Small intestine (tissue), 7 donors: ENCODE measurements at regions not wholly inside any gene's neighbourhood (a gene's known extent, or its start where the extent isn't known, plus 50 kb on each side); places are given as distances from the start of the nearest gene placed in this dataset.

Source experiments
- DNase-seq, 2 donors: peaks; one replicate each; pipeline versions ENCODE4 v3.0.0 to v3.0.0-alpha.2; 2013
- FAIRE-seq: peaks from 2 replicates; lab custom pipeline; 2012; peaks lifted over from hg19 to GRCh38; lab: Jason Lieb, UNC
- H3K27ac ChIP-seq, 3 donors: one replicate each; pipeline ENCODE4 v1.5.1; 2013; ENCODE audit warnings: low read length in 2 of 3, mild to moderate bottlenecking in 2 of 3, control low read depth in 1 of 3, inconsistent platforms in 1 of 3, low read depth in 1 of 3, moderate library complexity in 1 of 3
- H3K27me3 ChIP-seq, 3 donors: one replicate each; pipeline ENCODE4 v1.6.1; 2013; ENCODE audit warnings: low read length in 3 of 3, inconsistent platforms in 1 of 3; ENCODE audit not compliant: control insufficient read depth in 3 of 3, insufficient read depth in 3 of 3
- H3K36me3 ChIP-seq, 3 donors: one replicate each; pipeline ENCODE4 v1.6.1; 2013; ENCODE audit warnings: low read length in 3 of 3, inconsistent platforms in 1 of 3, low read depth in 1 of 3, mild to moderate bottlenecking in 1 of 3, moderate library complexity in 1 of 3; ENCODE audit not compliant: control insufficient read depth in 3 of 3, insufficient read depth in 2 of 3
- H3K4me1 ChIP-seq, 3 donors: one replicate each; pipeline ENCODE4 v1.6.1; 2013; ENCODE audit warnings: low read length in 2 of 3, inconsistent platforms in 1 of 3, low read depth in 1 of 3, mild to moderate bottlenecking in 1 of 3, moderate library complexity in 1 of 3; ENCODE audit not compliant: control insufficient read depth in 3 of 3, insufficient read depth in 2 of 3
- H3K4me3 ChIP-seq, 3 donors: one replicate each; pipeline ENCODE4 v1.5.1; 2013; ENCODE audit warnings: low read length in 3 of 3, control low read depth in 1 of 3, inconsistent platforms in 1 of 3, low read depth in 1 of 3, mild to moderate bottlenecking in 1 of 3, moderate library complexity in 1 of 3
- H3K9me3 ChIP-seq, 2 donors: one replicate each; pipeline ENCODE4 v1.6.1; 2013; ENCODE audit warnings: low read depth in 1 of 2, low read length in 1 of 2; ENCODE audit not compliant: control insufficient read depth in 2 of 2, insufficient read depth in 1 of 2
- WGBS, 3 donors: extraction: QIAGEN DNeasy Blood & Tissue Kit; methylation state at CpG; one replicate each; pipeline ENCODE4 v1.1.7; 2013; 5-methylcytosine and 5-hydroxymethylcytosine counted together
- donor health status: healthy with polysubstance abuse.
- donor health status: control.
- donor health status: control.
- donor health status: Bipolar disorder and iron deficiency.
- donor health status: healthy.

DNA sequence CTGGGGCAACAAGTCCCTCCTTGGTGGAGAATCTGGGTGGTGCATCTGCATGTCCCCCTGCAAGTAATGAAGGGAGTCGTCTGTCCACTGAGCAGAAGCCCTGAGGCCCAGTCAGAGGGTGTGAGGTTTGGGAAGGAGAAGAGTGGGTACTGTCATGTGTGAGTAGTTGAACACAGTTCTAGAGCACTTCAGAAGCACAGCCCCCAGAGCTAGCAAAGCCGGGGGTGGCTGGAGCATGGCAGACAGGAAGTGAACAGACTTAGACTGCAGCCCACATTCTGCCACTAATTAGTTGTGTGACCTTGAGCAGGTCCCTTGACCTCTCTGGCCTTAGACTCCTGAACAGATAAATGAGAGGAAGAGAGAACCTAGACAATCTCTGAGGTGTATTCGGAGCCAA is 207.6 kb downstream of the UACA start:
- Histone ChIP-seq H3K9me3 (peaks cover 0 to 5% of the 10 kb centered on the region in 2 donors), H3K27me3 (no peaks in the 10 kb centered on the region), H3K4me3 (no peak overlapping the region), H3K4me1 (peaks cover 0 to 7% (median 3%) of the 10 kb centered on the region in 3 donors), H3K36me3 (no peaks in the 10 kb centered on the region), H3K27ac (no peak overlapping the region)
- FAIRE-seq (no peak), DNase-seq (no peak)
- 76 to 93% (median 81%) methylated on average over 3 of the region's 3 CpGs for WGBS, 3 donors

DNA sequence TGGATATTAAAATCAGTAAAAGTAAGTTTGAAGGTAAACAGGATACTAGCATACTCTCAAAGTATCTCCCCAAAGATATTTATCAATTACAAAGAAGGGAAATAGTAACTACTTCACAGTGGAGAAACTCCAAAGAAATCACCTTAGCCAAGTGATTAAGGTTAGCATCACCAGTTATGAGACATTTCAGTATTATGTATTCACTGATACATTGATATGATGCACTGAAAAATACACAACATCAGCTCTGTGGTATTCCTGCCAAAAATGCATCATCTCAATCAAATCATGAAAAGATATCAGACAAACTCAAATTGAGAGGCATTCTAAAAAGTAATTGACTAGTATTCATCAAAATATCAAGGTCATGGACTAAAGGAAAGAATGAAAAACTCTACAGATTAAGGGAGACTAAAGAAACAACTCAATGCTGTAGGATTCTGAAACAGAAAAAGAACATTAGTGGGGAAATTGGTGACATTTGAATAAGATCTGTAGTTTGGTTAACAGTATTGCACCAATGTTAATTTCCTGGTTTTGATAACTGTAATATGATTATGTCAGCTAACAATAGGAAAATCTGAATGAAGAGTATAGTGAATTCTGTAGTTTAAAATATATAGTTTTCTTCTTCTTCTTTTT is 215.4 kb downstream of the UACA start:
- H3K4me1 ChIP-seq, result no peaks in the 10 kb centered on the region
- peaks cover 0 to 5% of the 10 kb centered on the region in 2 donors for H3K9me3 ChIP-seq
- no peaks in the 10 kb centered on the region for H3K36me3 ChIP-seq
- no peak overlapping the region for H3K27ac ChIP-seq
- H3K4me3 ChIP-seq, result no peak overlapping the region
- DNase-seq, result no peak
- no peak for FAIRE-seq
- no peaks in the 10 kb centered on the region for H3K27me3 ChIP-seq

DNA sequence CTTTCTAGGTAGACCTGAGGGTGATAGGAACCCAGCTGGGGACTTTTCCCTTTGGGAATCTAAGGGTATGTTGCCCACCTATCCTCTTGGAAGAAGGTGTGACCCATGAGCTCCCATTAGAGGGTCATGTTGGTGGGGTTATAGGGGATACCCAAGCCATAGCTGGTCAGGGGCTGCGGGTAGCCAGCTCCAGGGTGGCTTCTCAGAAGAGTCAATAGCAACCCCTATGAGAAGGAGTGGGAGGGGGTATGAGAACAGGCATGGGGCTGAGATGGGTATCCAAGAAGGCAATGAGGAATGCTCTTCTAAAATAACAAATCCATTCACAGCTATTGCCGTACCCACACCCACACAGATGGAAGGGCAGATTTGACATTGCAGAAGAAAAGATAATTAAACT is 217.8 kb downstream of the UACA start:
- Histone ChIP-seq H3K9me3 (no peaks in the 10 kb centered on the region), H3K4me3 (no peak overlapping the region), H3K36me3 (no peaks in the 10 kb centered on the region), H3K27me3 (no peaks in the 10 kb centered on the region), H3K4me1 (no peaks in the 10 kb centered on the region), H3K27ac (no peak overlapping the region)
- 89 to 93% (median 90%) methylated on average over 2 of the region's 2 CpGs for WGBS, 3 donors
- no peak for DNase-seq
- FAIRE-seq, result no peak

DNA sequence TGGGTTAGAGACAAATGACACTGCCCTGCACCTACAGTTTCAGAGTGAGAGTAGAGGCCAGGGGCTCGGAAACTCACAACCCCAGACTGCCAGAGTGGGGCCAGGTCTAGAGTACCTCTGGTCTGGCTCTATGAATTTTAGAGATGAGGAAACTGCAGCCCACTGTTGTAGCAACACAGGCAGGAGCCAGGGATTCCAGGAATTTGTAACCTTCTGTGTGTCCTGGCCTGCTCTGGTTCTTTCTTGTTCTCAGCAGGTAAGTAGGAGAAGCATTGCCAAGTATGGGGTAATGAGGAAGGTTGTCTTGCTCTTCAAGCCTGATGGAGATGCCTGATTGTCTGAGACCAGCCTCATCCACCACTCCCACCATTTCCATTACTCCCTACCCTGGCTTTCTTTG is 221.8 kb downstream of the UACA start:
- Histone ChIP-seq H3K27ac (no peak overlapping the region), H3K4me1 (peaks cover 0 to 4% (median 0%) of the 10 kb centered on the region in 3 donors), H3K27me3 (peaks cover 0 to 2% (median 0%) of the 10 kb centered on the region in 3 donors), H3K36me3 (no peaks in the 10 kb centered on the region), H3K4me3 (no peak overlapping the region), H3K9me3 (no peaks in the 10 kb centered on the region)
- DNase-seq (no peak), FAIRE-seq (no peak)
- 80 to 96% (median 94%) methylated on average over 1 of the region's 1 CpG for WGBS, 3 donors

DNA sequence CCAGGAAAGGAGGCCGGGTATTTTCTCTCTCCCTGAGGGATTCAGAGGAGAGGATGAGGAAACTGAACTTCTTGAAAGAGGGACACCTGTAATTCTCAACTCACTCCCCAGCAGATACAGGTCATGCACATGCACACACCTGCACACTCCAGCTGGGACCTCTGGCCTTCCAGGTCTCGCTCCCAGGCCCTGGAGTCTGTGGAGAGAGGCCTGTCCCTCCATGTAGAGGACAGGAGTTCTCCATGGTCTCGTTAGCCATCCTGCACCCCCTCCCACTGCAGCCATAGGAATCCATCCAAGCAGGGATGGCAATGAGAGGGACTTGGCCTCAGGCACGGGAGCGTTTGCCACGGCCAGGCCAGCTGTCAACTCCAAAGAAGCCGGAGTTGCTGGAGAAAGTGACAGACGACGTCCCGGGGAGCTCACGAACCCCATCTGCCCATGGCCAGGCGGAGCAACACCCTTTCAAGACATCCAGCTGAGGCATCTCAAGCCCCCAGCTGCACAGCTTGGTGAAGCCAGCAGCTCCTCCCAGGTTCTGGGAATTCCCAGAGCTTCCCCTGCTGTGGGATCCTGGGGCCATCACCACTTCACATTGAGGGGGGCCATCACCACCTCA is 223.3 kb downstream of the UACA start:
- peaks cover 0 to 4% (median 0%) of the 10 kb centered on the region in 3 donors for H3K4me1 ChIP-seq
- WGBS, 3 donors, result 72 to 97% (median 83%) methylated on average over 12 of the region's 12 CpGs
- FAIRE-seq (no peak), DNase-seq (no peak)
- H3K9me3 ChIP-seq, result no peaks in the 10 kb centered on the region
- no peak overlapping the region for H3K4me3 ChIP-seq
- no peaks in the 10 kb centered on the region for H3K36me3 ChIP-seq
- no peak overlapping the region for H3K27ac ChIP-seq
- H3K27me3 ChIP-seq, result peaks cover 0 to 2% (median 0%) of the 10 kb centered on the region in 3 donors

DNA sequence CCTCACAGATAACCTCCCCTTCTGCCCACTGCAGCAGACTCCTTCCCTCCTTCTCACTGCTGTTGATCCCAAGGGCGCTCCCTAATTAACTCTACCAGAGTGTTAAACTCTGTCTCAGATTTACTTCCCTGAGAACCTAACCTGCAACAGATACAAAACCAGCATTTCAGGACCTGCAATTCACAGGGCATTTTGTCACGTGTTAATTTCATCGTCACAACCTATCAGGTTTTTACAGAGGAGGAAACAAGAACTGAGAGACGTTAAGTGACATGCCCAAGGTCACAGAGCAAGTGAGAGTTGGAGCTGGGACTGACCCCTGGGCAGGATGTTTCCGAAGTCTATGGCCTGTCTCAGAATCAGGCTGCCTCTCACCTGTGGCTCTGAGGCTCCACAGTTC is 223.9 kb downstream of the UACA start:
- Histone ChIP-seq H3K4me1 (peaks cover 0 to 4% (median 0%) of the 10 kb centered on the region in 3 donors), H3K27me3 (peaks cover 0 to 2% (median 0%) of the 10 kb centered on the region in 3 donors), H3K9me3 (no peaks in the 10 kb centered on the region), H3K27ac (no peak overlapping the region), H3K4me3 (no peak overlapping the region), H3K36me3 (no peaks in the 10 kb centered on the region)
- no peak for FAIRE-seq
- WGBS, 3 donors, result 51 to 82% (median 77%) methylated on average over 5 of the region's 5 CpGs
- no peak for DNase-seq

DNA sequence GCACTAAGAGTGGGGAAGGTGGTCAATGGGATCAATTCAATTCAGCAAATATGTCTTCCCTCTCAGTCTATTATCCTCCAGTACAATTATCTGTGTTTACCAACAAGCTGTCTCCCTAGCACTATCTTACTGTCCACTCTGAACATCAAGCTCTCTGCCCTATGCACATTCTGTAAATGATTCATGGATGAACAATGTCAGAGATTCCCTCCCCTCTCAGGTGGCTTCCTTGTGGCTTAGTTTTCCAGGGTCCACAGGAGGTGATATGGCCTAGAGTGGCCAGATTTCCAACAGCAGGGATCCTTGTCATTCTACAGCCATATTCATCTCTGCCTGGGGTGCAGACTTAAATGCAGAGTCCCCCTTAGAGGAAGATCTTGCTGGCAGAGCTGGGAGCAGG is 225.1 kb downstream of the UACA start:
- FAIRE-seq (no peak), DNase-seq (peak in 1 of 2 donors; percentile 16)
- no peaks in the 10 kb centered on the region for H3K36me3 ChIP-seq
- no peak overlapping the region for H3K27ac ChIP-seq
- peaks cover 0 to 2% (median 0%) of the 10 kb centered on the region in 3 donors for H3K27me3 ChIP-seq
- no peak overlapping the region for H3K4me3 ChIP-seq
- no peaks in the 10 kb centered on the region for H3K9me3 ChIP-seq
- peaks cover 2 to 4% (median 4%) of the 10 kb centered on the region in 3 donors for H3K4me1 ChIP-seq

DNA sequence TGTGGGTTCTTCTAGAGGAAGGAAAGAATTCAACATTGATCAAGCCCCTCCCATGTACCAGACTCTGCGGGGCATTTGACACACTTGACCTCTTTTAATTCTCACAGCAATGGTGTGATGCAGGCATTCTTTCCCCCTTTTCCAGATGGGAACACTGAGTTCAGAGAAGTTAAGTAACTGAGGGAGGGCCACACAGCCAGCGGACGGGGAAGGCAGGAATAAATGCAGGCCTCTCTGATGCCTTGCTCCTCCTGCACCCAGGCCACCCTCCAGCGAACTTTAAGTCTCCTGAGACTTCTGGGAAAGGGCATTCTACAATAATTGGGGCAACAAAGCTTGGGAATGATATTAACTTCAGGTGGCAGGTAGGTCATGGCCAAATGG is 227.4 kb downstream of the UACA start:
- no peak for DNase-seq
- peak overlapping the region in 1 of 3 donors; percentile 2 for H3K27ac ChIP-seq
- WGBS, 3 donors, result 87 to 89% (median 87%) methylated on average over 4 of the region's 4 CpGs
- FAIRE-seq, result no peak
- no peak overlapping the region for H3K4me3 ChIP-seq
- no peaks in the 10 kb centered on the region for H3K9me3 ChIP-seq
- peaks cover 4 to 8% (median 4%) of the 10 kb centered on the region in 3 donors for H3K4me1 ChIP-seq
- H3K36me3 ChIP-seq, result no peaks in the 10 kb centered on the region
- peaks cover 0 to 2% (median 0%) of the 10 kb centered on the region in 3 donors for H3K27me3 ChIP-seq
